ENCODE measurements at regions not wholly inside any gene's neighbourhood (a gene's known extent, or its start where the extent isn't known, plus 50 kb on each side); places are given as distances from the start of the nearest gene placed in this dataset.
"Not testable (repeated sequence)": the region's sequence is repeated elsewhere in the genome, so short reads cannot be mapped to it uniquely, and the experiment has no call there.

- 82 to 92% (median 89%) methylated on average over 7 of the region's 7 CpGs for WGBS, 3 donors
- H3K27ac ChIP-seq: no peak overlapping the region
- no peak overlapping the region for H3K4me3 ChIP-seq
- DNase-seq: no peak
- H3K4me1 ChIP-seq (ENCODE audit: insufficient read depth): no peaks in the 10 kb centered on the region
- no peaks in the 10 kb centered on the region for H3K9me3 ChIP-seq
- intact Hi-C loops (cut with DNase I): no loop called here
- H3K27me3 ChIP-seq: no peaks in the 10 kb centered on the region
- H3K36me3 ChIP-seq: no peaks in the 10 kb centered on the region
- TF ChIP-seq EP300 (IDR thresholded peaks at IDR 0.05) (no peak), POLR2A (IDR thresholded peaks at IDR 0.05) (no peak)
- TF ChIP-seq, protein P1, sequence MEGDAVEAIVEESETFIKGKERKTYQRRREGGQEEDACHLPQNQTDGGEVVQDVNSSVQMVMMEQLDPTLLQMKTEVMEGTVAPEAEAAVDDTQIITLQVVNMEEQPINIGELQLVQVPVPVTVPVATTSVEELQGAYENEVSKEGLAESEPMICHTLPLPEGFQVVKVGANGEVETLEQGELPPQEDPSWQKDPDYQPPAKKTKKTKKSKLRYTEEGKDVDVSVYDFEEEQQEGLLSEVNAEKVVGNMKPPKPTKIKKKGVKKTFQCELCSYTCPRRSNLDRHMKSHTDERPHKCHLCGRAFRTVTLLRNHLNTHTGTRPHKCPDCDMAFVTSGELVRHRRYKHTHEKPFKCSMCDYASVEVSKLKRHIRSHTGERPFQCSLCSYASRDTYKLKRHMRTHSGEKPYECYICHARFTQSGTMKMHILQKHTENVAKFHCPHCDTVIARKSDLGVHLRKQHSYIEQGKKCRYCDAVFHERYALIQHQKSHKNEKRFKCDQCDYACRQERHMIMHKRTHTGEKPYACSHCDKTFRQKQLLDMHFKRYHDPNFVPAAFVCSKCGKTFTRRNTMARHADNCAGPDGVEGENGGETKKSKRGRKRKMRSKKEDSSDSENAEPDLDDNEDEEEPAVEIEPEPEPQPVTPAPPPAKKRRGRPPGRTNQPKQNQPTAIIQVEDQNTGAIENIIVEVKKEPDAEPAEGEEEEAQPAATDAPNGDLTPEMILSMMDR (IDR thresholded peaks at IDR 0.05): no peak
Measured at GRCh38 chr18:44579745-44580144, 100.9 kb upstream of the SETBP1 start.

DNA sequence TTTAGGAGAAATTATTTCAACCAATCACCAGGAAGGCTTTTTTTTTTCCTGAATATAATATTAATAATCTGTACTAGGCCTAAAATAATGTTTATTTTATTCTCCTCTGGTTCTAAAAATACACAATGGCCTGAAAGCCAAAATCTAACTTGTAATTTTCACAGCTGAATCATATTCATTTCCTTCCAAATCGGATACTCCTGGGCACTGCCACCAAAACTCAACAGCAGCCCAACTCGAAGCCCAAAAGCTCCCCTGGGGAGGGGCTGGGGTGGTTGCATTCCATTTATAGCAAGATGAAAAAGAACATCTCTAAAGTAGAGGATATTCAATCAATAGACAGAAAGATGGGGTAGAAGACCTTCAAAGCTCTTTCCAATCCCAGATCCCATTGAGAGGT is 100.5 kb upstream of the SETBP1 start:
- no peaks in the 10 kb centered on the region for H3K4me1 ChIP-seq (ENCODE audit: insufficient read depth)
- 38 to 57% (median 53%) methylated on average over 2 of the region's 2 CpGs for WGBS, 3 donors
- no peak overlapping the region for H3K27ac ChIP-seq
- no peak for TF ChIP-seq POLR2A (IDR thresholded peaks at IDR 0.05)
- TF ChIP-seq, protein P1 (IDR thresholded peaks at IDR 0.05): no peak
- TF ChIP-seq EP300 (IDR thresholded peaks at IDR 0.05): no peak
- no peaks in the 10 kb centered on the region for H3K27me3 ChIP-seq
- intact Hi-C loops (cut with DNase I): no loop called here
- H3K36me3 ChIP-seq: no peaks in the 10 kb centered on the region
- no peak overlapping the region for H3K4me3 ChIP-seq
- DNase-seq: no peak
- no peaks in the 10 kb centered on the region for H3K9me3 ChIP-seq

- H3K9me3 ChIP-seq; DNase-seq; H3K4me3 ChIP-seq; H3K27ac ChIP-seq; H3K4me1 ChIP-seq (ENCODE audit: insufficient read depth); intact Hi-C loops (cut with DNase I); H3K27me3 ChIP-seq; H3K36me3 ChIP-seq: not testable (repeated sequence)
- 97% methylated on average over 28 of the region's 28 CpGs for WGBS, 3 donors
Measured at GRCh38 chr18:44580782-44581181, 99.9 kb upstream of the SETBP1 start.

DNA sequence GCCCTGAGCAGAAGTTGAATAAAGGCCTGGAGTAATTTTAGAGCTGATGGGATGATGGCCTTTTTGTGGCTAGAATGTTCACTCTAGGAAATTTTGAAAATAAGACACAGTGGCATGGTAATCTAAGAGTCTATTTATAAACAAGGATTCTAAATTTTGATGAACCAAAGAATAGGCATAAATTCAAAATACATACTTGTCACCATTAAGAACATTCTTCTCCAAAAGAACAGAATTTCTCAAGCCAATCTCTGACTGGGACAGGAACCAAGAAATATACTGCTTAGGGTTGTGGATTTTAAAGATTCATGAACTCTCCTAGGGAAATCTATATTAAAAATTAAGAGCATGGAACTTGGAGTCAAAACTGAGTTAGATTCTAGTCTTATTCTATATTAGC is 98.2 kb upstream of the SETBP1 start:
- TF ChIP-seq, protein P1 (IDR thresholded peaks at IDR 0.05): no peak
- TF ChIP-seq EP300 (IDR thresholded peaks at IDR 0.05): no peak
- TF ChIP-seq POLR2A (IDR thresholded peaks at IDR 0.05): no peak
- Histone ChIP-seq H3K27me3 (no peaks in the 10 kb centered on the region), H3K9me3 (no peaks in the 10 kb centered on the region), H3K27ac (no peak overlapping the region), H3K4me3 (no peak overlapping the region), H3K4me1 (ENCODE audit: insufficient read depth) (no peaks in the 10 kb centered on the region), H3K36me3 (no peaks in the 10 kb centered on the region)
- no peak for DNase-seq
- intact Hi-C loops (cut with DNase I): no loop called here

GRCh38 chr18:44584900-44585299 is 95.8 kb upstream of the SETBP1 start:
- Histone ChIP-seq H3K36me3 (no peaks in the 10 kb centered on the region), H3K9me3 (no peaks in the 10 kb centered on the region), H3K4me3 (no peak overlapping the region), H3K4me1 (ENCODE audit: insufficient read depth) (no peaks in the 10 kb centered on the region), H3K27me3 (no peaks in the 10 kb centered on the region), H3K27ac (no peak overlapping the region)
- no peak for DNase-seq
- TF ChIP-seq POLR2A (IDR thresholded peaks at IDR 0.05) (no peak), EP300 (IDR thresholded peaks at IDR 0.05) (no peak)
- TF ChIP-seq, protein P1 (IDR thresholded peaks at IDR 0.05): no peak
- intact Hi-C loops (cut with DNase I): no loop called here
